ENCODE measurements at regions not wholly inside any gene's neighbourhood (a gene's known extent, or its start where the extent isn't known, plus 50 kb on each side); places are given as distances from the start of the nearest gene placed in this dataset.
"Not testable (repeated sequence)": the region's sequence is repeated elsewhere in the genome, so short reads cannot be mapped to it uniquely, and the experiment has no call there.

DNA sequence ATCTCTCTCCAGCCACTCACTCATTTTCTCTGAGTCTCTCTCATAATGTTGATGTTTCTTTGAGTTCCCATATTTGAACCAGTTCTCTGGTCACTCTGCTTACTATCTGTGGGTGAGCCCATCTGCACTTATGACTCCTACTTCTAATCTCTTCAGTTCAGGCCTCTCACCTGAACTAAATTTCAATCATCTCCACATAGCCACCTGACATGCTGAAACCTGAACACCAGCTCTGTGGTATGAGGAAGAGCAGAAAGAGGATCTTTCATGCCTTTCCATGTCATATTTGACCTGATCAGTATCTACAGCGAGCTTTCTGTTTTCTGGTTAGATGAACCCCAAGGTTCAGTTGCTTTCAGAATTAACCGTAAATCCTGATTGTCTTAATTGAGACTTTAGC is 122.2 kb upstream of the ESX1 start:
- no peak for DNase-seq (ENCODE audit: low spot score)

DNA sequence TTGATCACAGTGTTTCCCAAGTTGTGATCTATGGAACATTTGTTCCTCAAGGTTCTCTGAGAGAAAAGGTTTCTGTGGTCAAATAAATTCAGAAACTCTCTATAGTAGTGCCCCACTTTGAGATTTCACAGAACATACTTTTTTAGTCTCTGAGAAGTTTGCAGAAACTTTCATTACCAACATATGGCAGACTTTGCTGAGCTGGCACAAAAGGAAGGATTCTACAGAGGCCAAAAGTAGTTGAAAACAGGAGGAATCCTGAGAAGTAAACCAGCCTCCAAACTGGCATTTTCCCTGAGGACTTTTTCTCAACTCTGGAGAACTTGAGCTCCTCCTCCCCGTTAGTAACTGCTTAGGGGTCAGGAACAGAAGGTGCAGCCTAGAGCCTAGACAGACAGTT is 117.8 kb upstream of the ESX1 start:
- no peak for DNase-seq (ENCODE audit: low spot score)

DNA sequence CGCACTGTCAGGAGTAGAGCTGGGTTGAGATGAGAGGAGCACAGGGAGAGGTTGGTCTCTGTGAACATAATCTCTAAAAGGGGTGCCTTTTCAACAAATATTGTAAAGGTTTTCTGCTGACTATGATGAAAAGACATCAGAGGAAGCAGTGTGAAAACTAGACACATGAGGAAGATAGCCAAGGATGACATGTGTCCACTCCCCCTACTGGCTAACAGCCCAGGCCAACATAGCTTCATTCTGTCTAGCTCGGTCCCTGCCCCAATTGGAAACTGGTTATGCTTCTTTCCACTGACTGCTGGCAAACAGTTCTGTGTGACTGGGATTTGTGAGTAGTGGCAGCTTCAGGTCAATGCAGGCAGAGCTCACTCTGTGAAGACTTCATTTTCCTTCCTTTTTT is 115.4 kb upstream of the ESX1 start:
- DNase-seq (ENCODE audit: low spot score): no peak

DNA sequence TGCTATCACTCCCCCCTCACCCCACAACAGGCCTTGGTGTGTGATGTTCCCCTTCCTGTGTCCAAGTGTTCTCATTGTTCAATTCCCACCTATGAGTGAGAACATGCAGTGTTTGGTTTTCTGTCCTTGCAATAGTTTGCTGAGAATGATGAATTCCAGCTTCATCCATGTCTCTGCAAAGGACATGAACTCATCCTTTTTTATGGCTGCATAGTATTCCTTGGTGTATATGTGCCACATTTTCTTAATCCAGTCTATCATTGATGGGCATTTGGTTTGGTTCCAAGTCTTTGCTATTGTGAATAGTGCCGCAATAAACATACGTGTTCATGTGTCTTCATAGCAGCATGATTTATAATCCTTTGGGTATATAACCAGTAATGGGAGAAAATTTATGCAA is 106.0 kb upstream of the ESX1 start:
- DNase-seq (ENCODE audit: low spot score): not testable (repeated sequence)

DNA sequence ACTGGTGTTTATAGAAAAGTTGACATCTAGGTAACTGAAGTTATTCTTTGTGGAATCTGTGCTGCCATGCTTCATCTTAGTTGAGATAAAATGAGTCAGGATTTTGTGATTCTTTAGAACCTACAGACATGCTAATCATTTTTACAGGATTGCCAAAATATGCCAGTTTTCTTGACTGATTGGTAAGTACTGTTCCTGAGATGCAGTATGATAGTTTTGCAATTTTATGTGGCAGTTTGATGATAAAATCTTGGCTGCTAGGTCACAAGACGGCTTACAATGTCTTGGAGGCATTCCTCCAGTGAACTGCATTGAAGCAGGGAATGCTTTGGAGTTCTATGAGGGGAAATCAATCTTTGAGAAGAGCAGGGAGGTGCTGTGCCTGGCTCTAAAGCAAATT is 104.4 kb upstream of the ESX1 start:
- no peak for DNase-seq (ENCODE audit: low spot score)

DNA sequence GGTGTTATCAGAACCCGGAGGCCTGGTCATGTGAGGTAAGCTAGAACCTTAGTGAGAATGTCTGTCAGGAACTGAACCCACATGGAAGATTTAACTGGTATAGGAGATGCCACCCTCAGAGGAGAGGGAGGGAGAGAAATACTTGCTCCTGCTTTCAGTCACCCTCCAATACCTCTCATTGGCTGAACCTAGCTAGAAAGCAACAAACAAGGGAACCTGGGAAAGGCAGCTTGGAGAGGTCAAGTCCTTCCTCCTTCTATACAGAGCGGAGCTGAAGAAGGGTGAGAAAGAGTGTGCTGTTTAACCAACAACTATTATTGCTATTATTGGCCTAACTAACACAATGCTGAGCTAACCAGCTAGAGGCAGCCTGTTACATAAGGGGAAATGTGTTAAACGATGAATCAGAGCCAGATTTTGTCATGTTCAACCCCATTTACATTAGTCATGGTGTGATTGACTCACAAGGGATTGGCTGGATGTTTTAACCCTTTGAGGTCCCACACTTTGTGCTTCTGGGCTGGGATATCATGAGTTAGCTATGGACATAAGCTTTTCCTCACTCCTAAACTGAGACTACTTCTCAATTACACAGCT is 96.5 kb upstream of the ESX1 start:
- peak; percentile 59 for DNase-seq (ENCODE audit: low spot score)

DNA sequence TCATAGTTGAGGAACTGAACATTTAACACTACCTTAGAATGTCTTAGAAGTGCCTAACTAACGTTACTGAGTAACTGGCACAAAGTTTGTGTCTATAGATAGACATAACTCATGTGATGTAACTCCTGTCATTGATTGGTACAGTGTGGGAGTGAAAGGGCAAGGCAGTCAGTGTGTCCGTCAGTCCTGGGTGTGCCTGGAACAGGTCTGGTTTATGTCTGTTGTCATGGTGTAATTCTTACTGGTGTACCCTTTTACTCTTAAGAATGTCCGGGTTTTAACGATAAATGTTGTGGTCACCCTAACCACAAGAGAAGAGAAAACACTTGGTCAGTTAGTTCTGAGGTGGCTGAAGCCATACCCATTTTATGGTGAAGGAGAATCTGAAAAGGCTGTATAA is 93.1 kb upstream of the ESX1 start:
- DNase-seq (ENCODE audit: low spot score): no peak

DNA sequence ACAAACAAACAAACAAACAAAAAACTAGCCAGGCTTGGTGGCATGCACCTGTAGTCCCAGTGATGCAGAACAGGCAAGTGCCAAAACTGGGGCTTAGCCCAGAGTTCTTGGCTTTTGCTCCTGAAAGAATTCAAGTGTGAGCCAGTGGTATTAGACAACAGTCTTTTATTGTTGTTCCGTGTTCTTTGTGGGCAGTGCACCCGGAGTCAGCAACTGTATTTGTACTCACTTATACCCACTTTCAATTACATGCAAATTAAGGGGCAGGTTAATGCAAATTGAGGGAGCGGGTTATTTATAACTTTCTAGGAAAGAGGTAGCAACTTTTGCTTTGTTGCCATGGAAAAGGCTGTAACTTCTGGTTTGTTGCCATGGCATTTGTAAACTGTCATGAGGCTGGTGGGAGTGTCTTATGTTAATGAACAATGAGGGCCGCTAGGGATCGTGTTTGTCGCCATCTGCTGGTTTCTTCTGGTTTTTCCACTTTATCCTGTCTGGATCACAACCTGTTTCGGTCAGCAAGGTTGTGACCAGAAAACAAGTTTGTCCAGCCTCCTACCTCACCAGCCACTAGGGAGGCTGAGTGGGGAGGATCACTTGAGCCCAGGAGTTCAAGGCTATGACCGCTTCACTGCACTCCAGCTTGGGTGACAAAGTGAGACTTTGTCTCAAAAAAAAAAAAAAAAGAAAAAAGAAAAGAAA is 88.8 kb upstream of the ESX1 start:
- peak; percentile 37 for DNase-seq (ENCODE audit: low spot score)

DNA sequence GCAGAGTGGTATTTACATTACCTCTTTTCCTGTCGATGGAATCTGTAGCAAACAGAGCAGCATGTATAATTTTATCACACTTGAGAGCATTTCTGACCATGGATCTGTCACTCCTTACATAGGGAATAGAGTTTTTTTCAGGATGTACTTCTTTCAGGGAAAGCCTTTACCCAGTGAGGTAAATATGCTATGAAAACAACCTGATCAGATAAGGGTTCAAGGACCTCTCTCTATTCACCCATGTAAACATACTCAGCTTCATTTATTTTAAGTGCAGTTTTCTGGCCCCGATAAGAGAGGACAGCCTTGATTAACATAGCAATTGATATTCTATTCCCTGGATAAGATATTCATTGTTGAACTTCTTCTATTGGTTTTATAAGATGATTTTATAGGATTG is 87.3 kb upstream of the ESX1 start:
- no peak for DNase-seq (ENCODE audit: low spot score)

DNA sequence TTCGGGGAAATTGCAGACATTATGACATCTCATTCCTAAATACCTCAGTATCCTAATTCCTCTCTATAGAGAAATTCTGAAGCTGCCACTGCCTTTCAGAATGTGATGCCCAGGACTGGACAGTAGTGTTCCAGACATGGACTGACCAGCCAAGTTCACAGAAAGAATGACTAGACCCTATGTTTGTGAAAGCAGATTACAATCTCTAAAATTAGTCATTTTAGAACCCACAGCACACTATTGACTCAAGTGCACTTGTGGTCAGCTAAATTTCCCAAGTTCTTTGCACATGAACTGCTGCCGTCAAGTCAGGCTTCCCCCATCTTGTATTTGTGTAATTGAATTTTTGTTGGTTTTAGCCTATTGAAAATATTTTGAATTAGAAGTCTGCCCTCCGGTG is 81.0 kb upstream of the ESX1 start:
- DNase-seq (ENCODE audit: low spot score): peak; percentile 56

DNA sequence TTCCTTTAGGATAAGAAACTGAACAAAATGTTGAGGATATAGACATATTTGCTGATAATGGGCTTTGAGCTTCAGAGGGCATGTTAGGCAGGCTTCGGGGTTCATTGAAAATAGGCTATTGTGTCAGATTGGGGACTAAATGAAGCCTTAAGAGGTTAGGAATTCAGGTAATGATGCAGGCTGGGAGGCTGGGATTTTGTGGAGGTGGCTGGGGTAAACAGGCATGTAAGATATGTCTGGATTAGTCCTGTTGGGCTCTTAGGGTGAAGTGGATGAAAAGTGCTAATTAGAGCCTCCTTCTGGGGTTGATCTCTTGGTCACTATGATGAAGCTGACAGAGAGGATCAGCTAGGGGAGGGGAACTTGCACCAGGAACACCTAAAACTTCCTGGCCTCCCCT is 80.2 kb upstream of the ESX1 start:
- DNase-seq (ENCODE audit: low spot score): no peak

DNA sequence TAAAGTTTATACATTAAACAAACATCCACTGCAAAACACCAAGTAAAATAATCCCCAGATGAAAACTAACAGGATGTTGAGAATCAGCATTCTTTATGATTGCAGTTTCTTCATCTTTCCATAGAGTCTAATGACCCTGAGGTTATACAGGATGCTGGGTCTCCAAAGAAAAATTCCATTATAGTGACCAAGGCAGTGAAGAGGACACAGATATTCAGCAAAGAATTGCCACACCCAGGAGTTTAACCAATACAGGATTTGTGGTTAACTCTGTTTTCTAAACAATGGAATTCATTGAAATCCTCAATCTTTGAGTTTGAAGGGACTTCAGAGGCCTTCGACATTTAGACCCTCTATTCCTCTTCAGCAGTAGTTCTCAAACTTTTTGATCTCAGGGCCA is 76.2 kb upstream of the ESX1 start:
- DNase-seq (ENCODE audit: low spot score): peak; percentile 62

DNA sequence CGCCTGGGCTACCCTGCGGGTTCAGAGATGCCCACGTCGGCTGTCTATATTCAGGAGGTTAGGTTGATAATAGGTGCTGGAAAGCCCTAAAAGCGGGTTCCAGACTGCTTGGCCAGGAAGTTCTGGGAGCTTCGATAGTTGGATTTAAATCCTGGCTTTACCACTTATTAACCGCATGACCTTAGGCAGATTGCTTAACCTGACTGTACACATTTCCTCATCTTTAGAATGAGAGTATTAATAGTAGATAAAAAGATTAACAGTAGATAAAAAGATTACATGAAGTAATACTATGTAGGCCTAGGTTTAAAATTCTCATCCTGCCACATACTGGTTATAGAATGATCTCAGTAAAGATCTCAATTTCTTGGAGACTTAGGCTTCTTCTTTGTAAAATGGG is 75.0 kb upstream of the ESX1 start:
- no peak for DNase-seq (ENCODE audit: low spot score)

DNA sequence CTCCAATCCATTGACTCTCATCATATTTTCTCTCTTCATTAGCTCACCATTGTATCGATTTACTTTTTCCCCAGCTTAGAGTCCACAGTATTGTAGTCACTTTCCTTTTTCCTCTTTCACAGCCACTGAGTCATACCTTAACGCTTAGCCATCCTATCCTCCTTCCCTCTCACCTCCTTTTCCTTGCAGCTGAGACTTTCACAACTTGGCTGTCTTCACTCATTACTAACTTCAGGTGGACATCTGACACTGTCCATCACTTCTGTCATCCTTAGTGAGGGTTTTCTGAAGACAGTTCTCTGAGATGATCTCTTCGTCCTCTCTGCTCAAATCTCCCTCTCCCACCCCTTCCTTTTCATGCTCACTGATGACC is 70.5 kb upstream of the ESX1 start:
- DNase-seq (ENCODE audit: low spot score): no peak

DNA sequence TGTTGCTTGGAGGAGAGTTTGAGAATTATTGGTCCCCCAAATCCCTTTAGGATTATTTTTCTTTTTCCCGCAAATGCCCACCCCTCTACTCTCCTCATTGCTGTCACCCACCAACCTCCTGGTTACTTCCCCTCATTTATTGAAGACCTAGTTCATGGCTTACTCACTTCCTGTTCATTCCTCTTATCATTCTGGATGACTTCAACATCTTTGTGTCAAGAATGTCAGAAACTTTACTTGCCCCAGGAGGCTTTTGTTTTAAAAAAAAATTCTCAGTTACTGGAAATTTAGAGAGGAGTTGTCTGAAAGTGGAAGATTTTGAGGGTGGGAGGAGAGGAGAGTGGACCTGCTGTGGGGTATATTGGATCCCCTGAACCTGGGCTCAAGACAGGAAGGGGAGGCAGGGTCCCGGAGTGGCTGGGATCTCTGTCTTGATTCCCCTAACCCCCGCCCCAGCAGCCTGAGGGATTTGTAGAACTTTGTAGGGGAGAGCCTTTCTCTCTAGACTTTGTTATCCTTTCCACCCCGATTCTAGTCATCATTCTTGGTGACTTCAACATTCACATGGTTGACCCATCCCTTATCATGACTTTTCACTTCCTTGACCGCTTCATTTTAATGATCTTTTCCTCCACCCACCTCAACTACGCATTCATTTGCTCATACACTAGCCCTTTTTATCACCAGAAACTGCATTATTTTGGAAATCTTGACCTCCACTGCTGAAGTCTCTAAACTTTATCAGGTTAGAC is 69.9 kb upstream of the ESX1 start:
- DNase-seq (ENCODE audit: low spot score): no peak

DNA sequence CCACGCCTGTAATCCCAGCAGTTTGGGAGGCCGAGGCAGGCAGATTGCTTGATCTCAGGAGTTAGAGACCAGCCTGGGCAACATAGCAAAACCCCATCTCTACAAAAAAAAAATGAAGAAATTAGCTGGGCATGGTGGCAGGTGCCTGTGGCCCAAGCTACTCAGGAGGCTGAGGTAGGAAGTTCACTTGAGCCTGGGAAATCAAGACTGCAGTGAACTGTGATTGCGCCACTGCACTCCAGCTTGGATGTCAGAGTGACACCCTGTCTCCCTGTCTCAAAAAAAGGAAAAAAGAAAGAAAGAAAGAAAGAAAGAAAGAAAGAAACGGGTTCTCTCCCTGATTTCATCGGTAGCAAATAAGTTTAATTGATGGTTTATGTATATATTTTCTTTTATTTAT is 64.6 kb upstream of the ESX1 start:
- no peak for DNase-seq (ENCODE audit: low spot score)

DNA sequence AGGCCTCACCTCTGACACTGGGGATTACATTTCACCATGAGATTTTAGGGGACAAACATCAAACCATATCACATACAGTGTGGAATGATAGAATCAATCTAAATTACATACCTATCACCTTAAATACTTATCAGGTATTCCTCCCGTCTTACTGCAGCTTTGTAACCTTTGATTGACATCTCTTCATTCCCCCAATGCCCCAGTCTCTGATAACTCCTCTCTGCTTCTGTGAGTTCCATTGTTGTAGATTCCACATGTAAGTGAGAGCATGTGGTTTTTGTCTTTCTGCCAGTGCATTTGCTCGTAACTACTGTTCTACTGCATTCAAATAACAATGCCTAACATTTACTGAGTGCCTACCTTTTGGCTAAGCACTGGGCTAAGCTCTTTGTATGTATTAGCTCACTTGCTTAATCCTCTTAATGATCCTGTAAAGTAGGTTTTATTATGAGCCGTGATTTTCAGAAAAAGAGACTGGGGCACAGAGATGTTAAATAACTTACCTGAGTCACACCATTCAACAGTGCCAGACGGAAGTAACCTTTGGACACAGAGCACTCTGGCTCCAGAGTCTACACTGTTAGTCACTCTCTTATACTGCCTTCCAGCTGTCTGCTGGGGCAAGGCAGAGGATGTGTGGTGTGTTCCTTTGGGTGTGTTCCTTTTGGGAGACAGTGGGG is 63.7 kb upstream of the ESX1 start:
- peak; percentile 15 for DNase-seq (ENCODE audit: low spot score)

DNA sequence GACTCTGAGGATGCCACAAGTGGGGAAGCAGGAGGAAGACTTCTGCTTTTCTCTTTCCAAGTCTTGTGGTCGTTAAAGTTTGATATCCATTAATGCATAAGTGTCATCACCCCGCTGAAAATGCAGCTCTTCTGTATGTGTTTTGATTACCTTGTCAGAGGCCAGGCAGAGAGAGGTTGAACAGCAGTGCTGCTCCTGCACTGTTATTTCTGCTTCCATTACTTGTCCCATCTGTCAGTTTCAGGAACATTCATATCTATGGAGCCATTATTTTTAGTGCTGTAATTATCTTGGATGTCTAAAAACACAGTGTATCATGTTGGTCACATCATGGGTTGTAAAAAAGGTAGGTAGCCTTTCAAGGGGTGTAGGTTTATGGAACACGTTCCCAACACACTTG is 62.0 kb upstream of the ESX1 start:
- no peak for DNase-seq (ENCODE audit: low spot score)

DNA sequence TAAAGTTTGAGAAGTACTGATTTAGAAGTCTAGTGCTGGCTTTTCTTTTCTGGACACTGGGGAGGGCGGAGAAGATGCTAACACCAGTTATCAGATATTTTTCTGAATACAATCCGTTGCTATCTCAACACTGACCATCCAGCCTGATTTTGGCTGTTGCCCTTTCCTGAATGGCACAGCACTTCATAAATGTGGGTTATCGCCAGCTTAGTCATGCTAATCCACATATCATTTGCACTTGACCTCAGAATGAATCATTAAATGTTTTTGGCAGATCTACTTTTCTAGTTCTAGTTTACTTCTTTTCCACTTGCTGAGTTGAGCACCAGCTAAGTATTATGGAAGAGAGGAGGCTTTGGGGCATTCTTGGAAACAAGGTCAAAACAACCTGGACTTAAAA is 60.8 kb upstream of the ESX1 start:
- peak; percentile 40 for DNase-seq (ENCODE audit: low spot score)

DNA sequence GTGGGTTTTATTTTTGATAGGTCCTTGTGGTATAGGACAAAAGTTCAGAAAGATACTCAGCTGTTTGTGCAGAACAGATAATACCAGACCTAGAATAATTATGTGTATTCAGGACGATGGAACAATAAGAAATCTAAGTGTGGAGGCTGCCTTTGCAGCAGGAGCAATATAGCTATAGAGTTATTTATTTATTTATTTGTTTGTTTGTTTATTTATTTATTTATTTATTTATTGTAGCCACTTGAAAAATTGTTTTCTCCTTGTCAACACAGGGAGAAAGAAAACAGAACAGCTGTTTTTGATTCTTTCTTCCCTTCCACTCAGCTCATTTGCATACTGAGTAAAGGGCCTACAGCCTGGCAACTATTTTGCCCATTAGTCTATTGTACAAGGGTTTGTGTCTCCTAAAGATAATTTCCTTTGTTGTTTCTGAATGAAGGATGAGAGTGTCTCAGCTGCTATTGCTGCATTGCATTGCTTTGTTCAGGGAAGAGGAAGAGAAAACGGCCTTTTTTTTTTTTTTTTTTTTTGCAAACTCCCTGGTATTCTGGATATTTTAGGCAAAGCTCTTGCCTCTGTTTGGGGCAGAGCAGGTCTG is 56.0 kb upstream of the ESX1 start:
- no peak for DNase-seq (ENCODE audit: low spot score)

DNA sequence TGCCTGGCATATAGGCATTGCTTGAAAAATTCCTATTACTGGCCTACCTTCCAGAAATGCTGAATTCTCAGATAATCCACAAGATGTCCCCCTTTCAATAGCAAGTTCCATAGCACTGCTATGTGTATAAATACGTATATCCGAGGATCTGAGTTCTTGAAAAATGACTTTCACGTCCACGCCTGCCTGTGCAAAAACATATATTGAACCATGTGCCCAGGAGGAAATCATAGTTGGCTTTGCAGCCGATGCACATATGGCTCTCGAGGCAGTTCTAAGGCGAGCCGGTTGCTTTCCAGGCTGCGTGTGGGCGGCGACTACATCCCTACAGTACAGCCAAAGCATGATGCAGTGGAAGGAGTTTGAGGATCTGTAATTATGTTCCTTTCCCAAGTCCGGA is 55.4 kb upstream of the ESX1 start:
- peak; percentile 29 for DNase-seq (ENCODE audit: low spot score)

DNA sequence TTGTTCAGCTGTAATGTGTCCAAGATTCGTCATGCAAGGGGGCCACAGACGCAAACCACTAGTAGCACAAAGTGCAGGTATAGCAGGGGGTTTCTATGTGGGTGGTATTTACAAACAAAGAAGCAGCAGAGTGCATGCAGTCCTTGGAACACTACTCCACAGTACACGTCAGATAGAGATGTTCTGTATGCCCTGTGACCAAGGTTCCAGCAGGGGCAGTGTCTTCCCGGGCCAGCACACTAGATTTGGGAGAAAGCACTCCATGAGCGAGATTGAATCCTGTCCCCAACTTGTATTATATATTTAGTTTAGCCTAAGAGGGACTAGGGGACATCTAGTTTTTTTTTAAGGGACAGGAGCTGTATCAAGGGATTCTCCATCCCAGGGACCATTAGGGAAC is 54.4 kb upstream of the ESX1 start:
- DNase-seq (ENCODE audit: low spot score): no peak

DNA sequence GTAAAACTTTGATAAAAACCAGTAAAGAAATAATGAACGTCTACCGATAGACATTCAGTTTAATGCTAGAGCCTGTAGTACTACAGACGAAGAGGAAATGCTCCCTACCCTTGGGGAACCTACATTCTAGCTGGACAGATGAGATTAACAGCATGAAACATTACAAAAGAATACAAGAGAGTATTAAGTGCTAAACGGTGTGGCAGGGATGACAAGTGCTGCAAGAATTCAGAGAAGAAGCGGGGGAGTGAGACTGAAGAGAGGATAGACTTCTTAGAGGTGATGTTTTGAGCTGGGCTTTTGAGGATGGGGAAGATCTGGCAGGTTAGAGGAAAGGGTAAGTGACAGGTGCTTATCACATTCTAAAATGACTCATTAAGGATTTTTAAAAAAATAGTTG is 52.6 kb upstream of the ESX1 start:
- no peak for DNase-seq (ENCODE audit: low spot score)
